ENCODE measurements at regions not wholly inside any gene's neighbourhood (a gene's known extent, or its start where the extent isn't known, plus 50 kb on each side); places are given as distances from the start of the nearest gene placed in this dataset.

- TF ChIP-seq CTCF (IDR thresholded peaks at IDR 0.05; ENCODE audit: low read length) (no peak), EZH2 (optimal IDR thresholded peaks at IDR 0.05; ENCODE audit: low read depth, low read length) (no peak), EZH2phosphoT487 (IDR thresholded peaks at IDR 0.05; ENCODE audit: low read length) (no peak)
- H3K9ac ChIP-seq (ENCODE audit: low read length), result no peak overlapping the region
- no peaks in the 10 kb centered on the region for H3K27me3 ChIP-seq (replicated peaks; ENCODE audit: insufficient read depth, low read length)
- H3K4me3 ChIP-seq (ENCODE audit: low read length), result no peak overlapping the region
- no peaks in the 10 kb centered on the region for H3K9me2 ChIP-seq (replicated peaks; ENCODE audit: insufficient read depth, low read length)
- H3K36me3 ChIP-seq (replicated peaks; ENCODE audit: insufficient read depth, low read length), result no peaks in the 10 kb centered on the region
- H3K27ac ChIP-seq (ENCODE audit: low read length), result no peak overlapping the region
- H3K79me2 ChIP-seq (ENCODE audit: low read length), result no peaks in the 10 kb centered on the region
- no peaks in the 10 kb centered on the region for H3K4me1 ChIP-seq (ENCODE audit: low read length)
- H3K4me2 ChIP-seq (ENCODE audit: low read depth, low read length), result no peak overlapping the region
- H2AFZ ChIP-seq (ENCODE audit: low read length), result no peak overlapping the region
- no peak for DNase-seq
- H4K20me1 ChIP-seq (ENCODE audit: insufficient read depth, low read length), result no peaks in the 10 kb centered on the region
- no peaks in the 10 kb centered on the region for H3F3A ChIP-seq (ENCODE audit: insufficient read depth, low read length)
- no peaks in the 10 kb centered on the region for H3K9me3 ChIP-seq (replicated peaks; ENCODE audit: insufficient read depth, low read length)
These were observed 896.1 kb downstream of the CENPC start for GRCh38 chr4:66649236-66649635.

GRCh38 chr4:66647926-66648325 lies 897.4 kb downstream of the CENPC start:
- H3K79me2 ChIP-seq (ENCODE audit: low read length), result no peaks in the 10 kb centered on the region
- no peak overlapping the region for H2AFZ ChIP-seq (ENCODE audit: low read length)
- H3K9me3 ChIP-seq (replicated peaks; ENCODE audit: insufficient read depth, low read length), result no peaks in the 10 kb centered on the region
- DNase-seq, result no peak
- H3K4me3 ChIP-seq (ENCODE audit: low read length), result no peak overlapping the region
- no peaks in the 10 kb centered on the region for H3F3A ChIP-seq (ENCODE audit: insufficient read depth, low read length)
- no peak for TF ChIP-seq EZH2phosphoT487 (IDR thresholded peaks at IDR 0.05; ENCODE audit: low read length)
- no peak for TF ChIP-seq CTCF (IDR thresholded peaks at IDR 0.05; ENCODE audit: low read length)
- H3K27ac ChIP-seq (ENCODE audit: low read length), result no peak overlapping the region
- no peaks in the 10 kb centered on the region for H3K9me2 ChIP-seq (replicated peaks; ENCODE audit: insufficient read depth, low read length)
- no peaks in the 10 kb centered on the region for H3K36me3 ChIP-seq (replicated peaks; ENCODE audit: insufficient read depth, low read length)
- no peak overlapping the region for H3K4me2 ChIP-seq (ENCODE audit: low read depth, low read length)
- no peak overlapping the region for H3K9ac ChIP-seq (ENCODE audit: low read length)
- no peaks in the 10 kb centered on the region for H3K4me1 ChIP-seq (ENCODE audit: low read length)
- H3K27me3 ChIP-seq (replicated peaks; ENCODE audit: insufficient read depth, low read length), result no peaks in the 10 kb centered on the region
- H4K20me1 ChIP-seq (ENCODE audit: insufficient read depth, low read length), result no peaks in the 10 kb centered on the region

GRCh38 chr4:66647476-66647875 lies 897.8 kb downstream of the CENPC start:
- Histone ChIP-seq H3F3A (ENCODE audit: insufficient read depth, low read length) (no peaks in the 10 kb centered on the region), H3K27ac (ENCODE audit: low read length) (no peak overlapping the region), H3K9me3 (replicated peaks; ENCODE audit: insufficient read depth, low read length) (no peaks in the 10 kb centered on the region), H3K4me2 (ENCODE audit: low read depth, low read length) (no peak overlapping the region), H3K36me3 (replicated peaks; ENCODE audit: insufficient read depth, low read length) (no peaks in the 10 kb centered on the region), H4K20me1 (ENCODE audit: insufficient read depth, low read length) (no peaks in the 10 kb centered on the region), H3K9me2 (replicated peaks; ENCODE audit: insufficient read depth, low read length) (no peaks in the 10 kb centered on the region), H3K9ac (ENCODE audit: low read length) (no peak overlapping the region), H3K27me3 (replicated peaks; ENCODE audit: insufficient read depth, low read length) (no peaks in the 10 kb centered on the region), H3K4me1 (ENCODE audit: low read length) (no peaks in the 10 kb centered on the region), H2AFZ (ENCODE audit: low read length) (no peak overlapping the region), H3K79me2 (ENCODE audit: low read length) (no peaks in the 10 kb centered on the region), H3K4me3 (ENCODE audit: low read length) (no peak overlapping the region)
- no peak for TF ChIP-seq CTCF (IDR thresholded peaks at IDR 0.05; ENCODE audit: low read length)
- no peak for TF ChIP-seq EZH2phosphoT487 (IDR thresholded peaks at IDR 0.05; ENCODE audit: low read length)
- TF ChIP-seq EZH2 (optimal IDR thresholded peaks at IDR 0.05; ENCODE audit: low read depth, low read length), result no peak
- no peak for DNase-seq

All from MM.1S (cell line).